H9 (cell line): ENCODE measurements at regions not wholly inside any gene's neighbourhood (a gene's known extent, or its start where the extent isn't known, plus 50 kb on each side); places are given as distances from the start of the nearest gene placed in this dataset.

Source experiments
- DNase-seq: peaks from one replicate; pipeline ENCODE4 v3.0.0-alpha.2; 2017
- H2AFZ ChIP-seq: one replicate; pipeline ENCODE4 v1.6.1; 2013; ENCODE audit warnings: mild to moderate bottlenecking, low read length, control low read depth, moderate library complexity
- H2AK5ac ChIP-seq: 2 replicates; pipeline ENCODE4 v1.6.1; 2013; ENCODE audit warnings: low read length, control low read depth, mixed read lengths; ENCODE audit not compliant: insufficient read length
- H2BK120ac ChIP-seq: one replicate; pipeline ENCODE4 v1.6.1; 2013; ENCODE audit warnings: low read depth, mild to moderate bottlenecking, low read length, control low read depth, inconsistent platforms; ENCODE audit not compliant: poor library complexity, severe bottlenecking
- H2BK12ac ChIP-seq: 2 replicates; pipeline ENCODE4 v1.6.1; 2013; ENCODE audit warnings: low read length, control low read depth, mixed read lengths, low read depth; ENCODE audit not compliant: insufficient read length
- H2BK15ac ChIP-seq: 2 replicates; pipeline ENCODE4 v1.6.1; 2013; ENCODE audit warnings: low read depth, low read length, control low read depth
- H2BK20ac ChIP-seq: one replicate; pipeline ENCODE4 v1.6.1; 2013; ENCODE audit warnings: low read depth, mild to moderate bottlenecking, low read length, control low read depth, inconsistent platforms; ENCODE audit not compliant: poor library complexity, severe bottlenecking
- H2BK5ac ChIP-seq: 2 replicates; pipeline ENCODE4 v1.6.1; 2013; ENCODE audit warnings: low read length, control low read depth, mixed read lengths; ENCODE audit not compliant: insufficient read length
- H3K14ac ChIP-seq: 2 replicates; pipeline ENCODE4 v1.6.1; 2013; ENCODE audit warnings: low read length, control low read depth; ENCODE audit not compliant: insufficient read depth
- H3K18ac ChIP-seq: 2 replicates; pipeline ENCODE4 v1.6.1; 2013; ENCODE audit warnings: low read depth, mild to moderate bottlenecking, mixed read lengths, low read length, control low read depth; ENCODE audit not compliant: insufficient read length
- H3K23ac ChIP-seq: 2 replicates; pipeline ENCODE4 v1.6.1; 2013; ENCODE audit warnings: low read length, control low read depth, mixed read lengths, low read depth; ENCODE audit not compliant: insufficient read length
- H3K23me2 ChIP-seq: 2 replicates; pipeline ENCODE4 v1.6.1; 2013; ENCODE audit warnings: low read depth, mild to moderate bottlenecking, mixed read lengths, low read length, control low read depth; ENCODE audit not compliant: insufficient read length, poor library complexity, severe bottlenecking
- H3K27ac ChIP-seq: 2 replicates; pipeline ENCODE4 v1.5.1; 2013; ENCODE audit warnings: low read length, control low read depth, mixed read lengths, low read depth; ENCODE audit not compliant: insufficient read length
- H3K27me3 ChIP-seq: 2 replicates; pipeline ENCODE4 v1.6.1; 2013; ENCODE audit warnings: low read length, control low read depth, inconsistent platforms; ENCODE audit not compliant: insufficient read depth
- H3K4ac ChIP-seq: 2 replicates; pipeline ENCODE4 v1.6.1; 2013; ENCODE audit warnings: low read depth, mild to moderate bottlenecking, control low read depth, inconsistent platforms, low read length, moderate library complexity
- H3K4me1 ChIP-seq: 2 replicates; pipeline ENCODE4 v1.6.1; 2013; ENCODE audit warnings: low read length, control low read depth, inconsistent platforms; ENCODE audit not compliant: insufficient read depth
- H3K4me2 ChIP-seq: 2 replicates; pipeline ENCODE4 v1.6.1; 2013; ENCODE audit warnings: low read length, control low read depth, mixed read lengths; ENCODE audit not compliant: insufficient read length, insufficient read depth
- H3K56ac ChIP-seq: 2 replicates; pipeline ENCODE4 v1.6.1; 2013; ENCODE audit warnings: low read depth, mild to moderate bottlenecking, mixed read lengths, low read length, control low read depth; ENCODE audit not compliant: insufficient read length
- H3K79me1 ChIP-seq: 2 replicates; pipeline ENCODE4 v1.6.1; 2013; ENCODE audit warnings: low read depth, mild to moderate bottlenecking, moderate library complexity, low read length, control low read depth, inconsistent platforms; ENCODE audit not compliant: insufficient read depth, poor library complexity, severe bottlenecking
- H3K79me2 ChIP-seq: 2 replicates; pipeline ENCODE4 v1.6.1; 2013; ENCODE audit warnings: low read length, control low read depth, inconsistent platforms; ENCODE audit not compliant: insufficient read depth
- H3K9ac ChIP-seq: 2 replicates; pipeline ENCODE4 v1.6.1; 2013; ENCODE audit warnings: low read length, control low read depth, mixed read lengths; ENCODE audit not compliant: insufficient read length; ENCODE audit errors: extremely low read depth
- H3K9me3 ChIP-seq: one replicate; pipeline ENCODE4 v1.6.1; 2013; ENCODE audit warnings: low read depth, low read length, inconsistent platforms; ENCODE audit not compliant: control insufficient read depth
- H3T11ph ChIP-seq: one replicate; pipeline ENCODE4 v1.6.1; 2013; ENCODE audit warnings: mild to moderate bottlenecking, low read length, control low read depth, inconsistent platforms
- H4K20me1 ChIP-seq: one replicate; pipeline ENCODE4 v1.6.1; 2013; ENCODE audit not compliant: control insufficient read depth, insufficient read length, insufficient read depth
- H4K5ac ChIP-seq: 2 replicates; pipeline ENCODE4 v1.6.1; 2013; ENCODE audit warnings: low read depth, mild to moderate bottlenecking, mixed read lengths, low read length, control low read depth; ENCODE audit not compliant: insufficient read length
- H4K8ac ChIP-seq: replicated peaks from 2 replicates; pipeline ENCODE4 v1.6.1; 2013; ENCODE audit warnings: low read length, control low read depth, mixed read lengths, low read depth; ENCODE audit not compliant: insufficient read length
- H4K91ac ChIP-seq: 2 replicates; pipeline ENCODE4 v1.6.1; 2013; ENCODE audit warnings: low read depth, mild to moderate bottlenecking, moderate library complexity, mixed read lengths, low read length, control low read depth; ENCODE audit not compliant: insufficient read length
- H3K27ac Mint-ChIP-seq, 3 experiments: 2 replicates in 2 of 3; 3 replicates in 1 of 3; pipeline ENCODE4 v1.8.0; 2020 to 2021; ENCODE audit warnings: mixed read lengths in 3 of 3, mild to moderate bottlenecking in 1 of 3, moderate library complexity in 1 of 3
- H3K27me3 Mint-ChIP-seq: 2 replicates; pipeline ENCODE4 v1.8.0; 2021; ENCODE audit warnings: low read depth, mild to moderate bottlenecking, moderate library complexity, mixed read lengths
- H3K36me3 Mint-ChIP-seq, 3 experiments: 2 replicates in 2 of 3; 3 replicates in 1 of 3; pipeline ENCODE4 v1.8.0; 2020 to 2021; ENCODE audit warnings: low read depth in 3 of 3, mixed read lengths in 3 of 3; ENCODE audit not compliant: insufficient read depth in 1 of 3
- H3K4me1 Mint-ChIP-seq, 2 experiments: 2 replicates each; pipeline ENCODE4 v1.8.0; 2020; ENCODE audit warnings: mixed read lengths in 2 of 2
- H3K4me3 Mint-ChIP-seq, 2 experiments: 2 replicates in 1 of 2; 3 replicates in 1 of 2; pipeline ENCODE4 v1.8.0; 2020 to 2021; ENCODE audit warnings: mild to moderate bottlenecking in 2 of 2, mixed read lengths in 2 of 2, moderate library complexity in 1 of 2
- H3K9me3 Mint-ChIP-seq, 2 experiments: 2 replicates in 1 of 2; 3 replicates in 1 of 2; pipeline ENCODE4 v1.8.0; 2020; ENCODE audit warnings: mild to moderate bottlenecking in 2 of 2, mixed read lengths in 2 of 2, moderate library complexity in 1 of 2
- WGBS: extraction: QIAGEN DNeasy Blood & Tissue Kit; methylation state at CpG from one replicate; pipeline ENCODE4 v1.1.7; 2013; ENCODE audit warnings: missing lambda C conversion rate, low lambda C conversion rate, mixed read lengths; ENCODE audit not compliant: insufficient read length; ENCODE audit errors: extremely low coverage; 5-methylcytosine and 5-hydroxymethylcytosine counted together
- TF ChIP-seq, protein P1 (sequence below): fragments of 200-600 bp; sonication (generic); conservative IDR thresholded peaks from 3 replicates; pipeline ENCODE4 v1.8.0; 2021; ENCODE audit warnings: antibody characterized with exemption, mild to moderate bottlenecking

DNA sequence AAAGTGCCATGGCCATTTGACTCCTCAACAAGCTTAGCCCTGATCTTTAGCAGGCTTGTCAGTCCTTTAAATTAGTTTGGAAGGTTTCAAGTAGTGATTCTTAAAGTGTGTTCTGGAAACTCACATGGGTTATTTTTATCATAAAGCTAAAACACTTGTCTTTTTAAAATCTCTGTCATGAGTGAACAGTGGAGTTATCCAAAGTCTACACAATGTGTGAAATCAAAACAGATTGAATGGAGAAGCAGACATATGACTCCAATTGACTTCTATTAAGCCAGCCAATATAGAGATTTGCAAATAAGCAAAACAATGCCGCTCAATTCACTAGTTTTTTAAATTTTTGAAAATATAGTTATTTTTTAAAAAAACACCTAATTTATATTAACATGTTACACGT, 53.3 kb upstream of the SORCS3 start:
- no peak overlapping the region for H2BK15ac ChIP-seq
- no peaks in the 10 kb centered on the region for H3K9me3 ChIP-seq
- peaks cover 12 to 14% of the 10 kb centered on the region in 2 experiments for H3K4me1 Mint-ChIP-seq

More for the DNA sequence above, 53.3 kb upstream of the SORCS3 start:
- Histone ChIP-seq H2BK20ac (no peak overlapping the region), H3K18ac (no peak overlapping the region), H3K79me2 (no peaks in the 10 kb centered on the region), H4K20me1 (no peaks in the 10 kb centered on the region), H2AK5ac (no peak overlapping the region), H2AFZ (no peak overlapping the region), H3K4me2 (no peak overlapping the region), H4K8ac (no peak overlapping the region), H3K14ac (no peak overlapping the region), H3T11ph (no peak overlapping the region), H2BK120ac (no peak overlapping the region), H3K4ac (no peak overlapping the region), H3K23me2 (no peaks in the 10 kb centered on the region), H3K4me1 (no peaks in the 10 kb centered on the region), H3K56ac (no peak overlapping the region), H3K27me3 (no peaks in the 10 kb centered on the region), H2BK5ac (no peak overlapping the region), H4K91ac (no peak overlapping the region), H3K27ac (no peak overlapping the region), H4K5ac (no peak overlapping the region), H2BK12ac (no peak overlapping the region), H3K79me1 (no peaks in the 10 kb centered on the region), H3K23ac (no peak overlapping the region), H3K9ac (no peak overlapping the region)
- WGBS = no CpG with 5 or more reads among the region's 2 CpGs
- Mint-ChIP-seq H3K27me3 (peaks cover 5% of the 10 kb centered on the region), H3K9me3 (no peaks in the 10 kb centered on the region; a peak in 1 of 5 replicates), H3K27ac (no peak overlapping the region), H3K36me3 (no peaks in the 10 kb centered on the region), H3K4me3 (no peak overlapping the region)
- TF ChIP-seq, protein P1, sequence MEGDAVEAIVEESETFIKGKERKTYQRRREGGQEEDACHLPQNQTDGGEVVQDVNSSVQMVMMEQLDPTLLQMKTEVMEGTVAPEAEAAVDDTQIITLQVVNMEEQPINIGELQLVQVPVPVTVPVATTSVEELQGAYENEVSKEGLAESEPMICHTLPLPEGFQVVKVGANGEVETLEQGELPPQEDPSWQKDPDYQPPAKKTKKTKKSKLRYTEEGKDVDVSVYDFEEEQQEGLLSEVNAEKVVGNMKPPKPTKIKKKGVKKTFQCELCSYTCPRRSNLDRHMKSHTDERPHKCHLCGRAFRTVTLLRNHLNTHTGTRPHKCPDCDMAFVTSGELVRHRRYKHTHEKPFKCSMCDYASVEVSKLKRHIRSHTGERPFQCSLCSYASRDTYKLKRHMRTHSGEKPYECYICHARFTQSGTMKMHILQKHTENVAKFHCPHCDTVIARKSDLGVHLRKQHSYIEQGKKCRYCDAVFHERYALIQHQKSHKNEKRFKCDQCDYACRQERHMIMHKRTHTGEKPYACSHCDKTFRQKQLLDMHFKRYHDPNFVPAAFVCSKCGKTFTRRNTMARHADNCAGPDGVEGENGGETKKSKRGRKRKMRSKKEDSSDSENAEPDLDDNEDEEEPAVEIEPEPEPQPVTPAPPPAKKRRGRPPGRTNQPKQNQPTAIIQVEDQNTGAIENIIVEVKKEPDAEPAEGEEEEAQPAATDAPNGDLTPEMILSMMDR = no peak
- no peak for DNase-seq
